WTC11 (cell line): ENCODE measurements at regions not wholly inside any gene's neighbourhood (a gene's known extent, or its start where the extent isn't known, plus 50 kb on each side); places are given as distances from the start of the nearest gene placed in this dataset.

ENCODE experiments used
- ESRRA ChIP-seq: sonication (generic); formaldehyde crosslinking; IDR thresholded peaks from 2 replicates; pipeline ENCODE4 v1.8.1; 2022; ENCODE audit warnings: mild to moderate bottlenecking, missing genetic modification reagents, borderline replicate concordance
- JUN ChIP-seq: sonication (generic); formaldehyde crosslinking; IDR thresholded peaks from 2 replicates; pipeline ENCODE4 v1.8.0; 2023; ENCODE audit warnings: mild to moderate bottlenecking, missing genetic modification reagents
- MXD4 ChIP-seq: fragments of 250-450 bp; sonication (Bioruptor Pico); IDR thresholded peaks from 2 replicates; pipeline ENCODE4 v1.8.0; 2021; ENCODE audit warnings: mild to moderate bottlenecking, moderate library complexity, borderline replicate concordance
- NFE2L1 ChIP-seq: sonication (generic); formaldehyde crosslinking; IDR thresholded peaks from 2 replicates; pipeline ENCODE4 v1.8.1; 2023; ENCODE audit warnings: missing genetic modification reagents
- SOX15 ChIP-seq: fragments of 250-450 bp; sonication (Bioruptor Pico); IDR thresholded peaks from 2 replicates; pipeline ENCODE4 v1.9.0; 2021; ENCODE audit warnings: mild to moderate bottlenecking
- TF ChIP-seq, protein P1 (sequence below): sonication (generic); formaldehyde crosslinking; IDR thresholded peaks from 2 replicates; pipeline ENCODE4 v1.8.1; 2023; ENCODE audit warnings: mild to moderate bottlenecking, missing genetic modification reagents, moderate library complexity
- TF ChIP-seq, protein P2 (sequence below): fragments of 200-600 bp; IDR thresholded peaks from 2 replicates; pipeline ENCODE4 v1.8.0; 2022; ENCODE audit warnings: antibody characterized with exemption
- TF ChIP-seq, protein P3 (sequence below): sonication (generic); formaldehyde crosslinking; IDR thresholded peaks from 2 replicates; pipeline ENCODE4 v1.8.1; 2023; ENCODE audit warnings: mild to moderate bottlenecking, missing genetic modification reagents
- TF ChIP-seq, protein P4 (sequence below): sonication (generic); formaldehyde crosslinking; conservative IDR thresholded peaks from 2 replicates; pipeline ENCODE4 v1.8.1; 2022; ENCODE audit warnings: mild to moderate bottlenecking, missing genetic modification reagents

DNA sequence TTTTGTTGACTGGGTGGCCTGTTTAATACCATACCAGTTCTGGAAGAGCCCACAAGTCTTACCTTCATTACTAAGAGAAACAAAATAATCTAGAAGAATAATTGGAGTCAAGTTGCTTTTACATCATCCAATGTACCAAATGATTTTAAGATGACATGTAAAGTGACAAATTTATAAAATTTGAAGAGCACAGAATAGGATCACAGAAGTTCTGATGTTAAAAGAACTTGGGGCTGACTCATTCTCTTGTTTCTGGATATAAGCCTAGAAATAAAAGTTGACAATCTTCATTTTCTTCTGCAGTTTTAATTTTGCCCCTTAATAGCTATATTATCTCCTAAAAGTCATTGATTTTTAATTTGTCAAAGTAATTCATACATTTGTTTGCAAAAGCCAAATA, 317.5 kb upstream of the MARCKS start:
- TF ChIP-seq, protein P1, sequence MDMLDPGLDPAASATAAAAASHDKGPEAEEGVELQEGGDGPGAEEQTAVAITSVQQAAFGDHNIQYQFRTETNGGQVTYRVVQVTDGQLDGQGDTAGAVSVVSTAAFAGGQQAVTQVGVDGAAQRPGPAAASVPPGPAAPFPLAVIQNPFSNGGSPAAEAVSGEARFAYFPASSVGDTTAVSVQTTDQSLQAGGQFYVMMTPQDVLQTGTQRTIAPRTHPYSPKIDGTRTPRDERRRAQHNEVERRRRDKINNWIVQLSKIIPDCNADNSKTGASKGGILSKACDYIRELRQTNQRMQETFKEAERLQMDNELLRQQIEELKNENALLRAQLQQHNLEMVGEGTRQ (CRISPR knock-in tag): no peak
- TF ChIP-seq JUN (CRISPR knock-in tag) (no peak), SOX15 (no peak), ESRRA (no peak), NFE2L1 (CRISPR knock-in tag) (no peak), MXD4 (no peak)
- TF ChIP-seq, protein P2, sequence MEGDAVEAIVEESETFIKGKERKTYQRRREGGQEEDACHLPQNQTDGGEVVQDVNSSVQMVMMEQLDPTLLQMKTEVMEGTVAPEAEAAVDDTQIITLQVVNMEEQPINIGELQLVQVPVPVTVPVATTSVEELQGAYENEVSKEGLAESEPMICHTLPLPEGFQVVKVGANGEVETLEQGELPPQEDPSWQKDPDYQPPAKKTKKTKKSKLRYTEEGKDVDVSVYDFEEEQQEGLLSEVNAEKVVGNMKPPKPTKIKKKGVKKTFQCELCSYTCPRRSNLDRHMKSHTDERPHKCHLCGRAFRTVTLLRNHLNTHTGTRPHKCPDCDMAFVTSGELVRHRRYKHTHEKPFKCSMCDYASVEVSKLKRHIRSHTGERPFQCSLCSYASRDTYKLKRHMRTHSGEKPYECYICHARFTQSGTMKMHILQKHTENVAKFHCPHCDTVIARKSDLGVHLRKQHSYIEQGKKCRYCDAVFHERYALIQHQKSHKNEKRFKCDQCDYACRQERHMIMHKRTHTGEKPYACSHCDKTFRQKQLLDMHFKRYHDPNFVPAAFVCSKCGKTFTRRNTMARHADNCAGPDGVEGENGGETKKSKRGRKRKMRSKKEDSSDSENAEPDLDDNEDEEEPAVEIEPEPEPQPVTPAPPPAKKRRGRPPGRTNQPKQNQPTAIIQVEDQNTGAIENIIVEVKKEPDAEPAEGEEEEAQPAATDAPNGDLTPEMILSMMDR: no peak
- TF ChIP-seq, protein P3, sequence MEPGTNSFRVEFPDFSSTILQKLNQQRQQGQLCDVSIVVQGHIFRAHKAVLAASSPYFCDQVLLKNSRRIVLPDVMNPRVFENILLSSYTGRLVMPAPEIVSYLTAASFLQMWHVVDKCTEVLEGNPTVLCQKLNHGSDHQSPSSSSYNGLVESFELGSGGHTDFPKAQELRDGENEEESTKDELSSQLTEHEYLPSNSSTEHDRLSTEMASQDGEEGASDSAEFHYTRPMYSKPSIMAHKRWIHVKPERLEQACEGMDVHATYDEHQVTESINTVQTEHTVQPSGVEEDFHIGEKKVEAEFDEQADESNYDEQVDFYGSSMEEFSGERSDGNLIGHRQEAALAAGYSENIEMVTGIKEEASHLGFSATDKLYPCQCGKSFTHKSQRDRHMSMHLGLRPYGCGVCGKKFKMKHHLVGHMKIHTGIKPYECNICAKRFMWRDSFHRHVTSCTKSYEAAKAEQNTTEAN (CRISPR knock-in tag): no peak
- TF ChIP-seq, protein P4, sequence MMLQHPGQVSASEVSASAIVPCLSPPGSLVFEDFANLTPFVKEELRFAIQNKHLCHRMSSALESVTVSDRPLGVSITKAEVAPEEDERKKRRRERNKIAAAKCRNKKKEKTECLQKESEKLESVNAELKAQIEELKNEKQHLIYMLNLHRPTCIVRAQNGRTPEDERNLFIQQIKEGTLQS (CRISPR knock-in tag): no peak
